AG10803 (cell line): ENCODE measurements at regions not wholly inside any gene's neighbourhood (a gene's known extent, or its start where the extent isn't known, plus 50 kb on each side); places are given as distances from the start of the nearest gene placed in this dataset.
"Not testable (repeated sequence)": the region's sequence is repeated elsewhere in the genome, so short reads cannot be mapped to it uniquely, and the experiment has no call there.

Experiments
- DNase-seq: peaks from one replicate; pipeline ENCODE4 v3.0.0; 2010; ENCODE audit warnings: low read depth
- H3K4me3 ChIP-seq: 2 replicates; pipeline ENCODE4 v1.5.1; 2011; ENCODE audit warnings: mild to moderate bottlenecking, low read length, control low read depth

DNA sequence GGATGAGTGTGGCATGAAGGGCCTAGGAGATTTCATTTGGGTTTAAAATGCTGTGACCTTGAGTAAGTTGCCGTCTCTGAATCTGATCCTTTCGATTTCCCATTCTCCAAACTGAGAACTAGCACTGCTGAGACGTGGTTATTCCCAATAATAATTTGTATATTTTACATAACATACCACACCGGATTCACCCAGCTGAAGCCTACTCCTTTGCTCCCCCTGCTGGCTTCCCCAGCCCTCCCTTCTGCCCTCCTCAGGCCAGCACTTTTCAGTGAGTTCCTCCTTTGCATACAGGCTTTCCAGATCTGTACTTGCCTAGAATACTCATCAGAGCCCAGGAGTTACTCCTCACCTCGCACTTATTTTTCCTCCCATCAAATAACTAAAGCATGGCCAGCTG, 255.1 kb downstream of the OR4F29 start:
- H3K4me3 ChIP-seq, DNase-seq: not testable (repeated sequence)

DNA sequence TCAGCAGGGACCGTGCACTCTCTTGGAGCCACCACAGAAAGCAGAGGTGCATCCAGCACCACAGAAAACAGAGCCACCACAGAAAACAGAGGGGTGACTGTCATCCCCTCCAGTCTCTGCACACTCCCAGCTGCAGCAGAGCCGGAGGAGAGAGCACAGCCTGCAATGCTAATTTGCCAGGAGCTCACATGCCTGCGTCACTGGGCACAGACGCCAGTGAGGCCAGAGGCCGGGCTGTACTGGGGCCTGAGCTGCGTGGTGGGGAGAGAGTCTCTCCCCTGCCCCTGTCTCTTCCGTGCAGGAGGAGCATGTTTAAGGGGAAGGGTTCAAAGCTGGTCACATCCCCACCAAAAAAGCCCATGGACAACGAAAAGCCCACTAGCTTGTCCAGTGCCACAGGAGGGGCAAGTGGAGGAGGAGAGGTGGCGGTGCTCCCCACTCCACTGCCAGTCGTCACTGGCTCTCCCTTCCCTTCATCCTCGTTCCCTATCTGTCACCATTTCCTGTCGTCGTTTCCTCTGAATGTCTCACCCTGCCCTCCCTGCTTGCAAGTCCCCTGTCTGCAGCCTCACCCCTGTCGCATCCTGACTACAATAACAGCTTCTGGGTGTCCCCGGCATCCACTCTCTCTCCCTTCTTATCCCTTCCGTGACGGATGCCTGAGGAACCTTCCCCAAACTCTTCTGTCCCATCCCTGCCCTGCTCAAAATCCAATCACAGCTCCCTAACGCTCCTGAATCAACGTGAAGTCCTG, 260.0 kb downstream of the OR4F29 start:
- DNase-seq, result peak; percentile 3

DNA sequence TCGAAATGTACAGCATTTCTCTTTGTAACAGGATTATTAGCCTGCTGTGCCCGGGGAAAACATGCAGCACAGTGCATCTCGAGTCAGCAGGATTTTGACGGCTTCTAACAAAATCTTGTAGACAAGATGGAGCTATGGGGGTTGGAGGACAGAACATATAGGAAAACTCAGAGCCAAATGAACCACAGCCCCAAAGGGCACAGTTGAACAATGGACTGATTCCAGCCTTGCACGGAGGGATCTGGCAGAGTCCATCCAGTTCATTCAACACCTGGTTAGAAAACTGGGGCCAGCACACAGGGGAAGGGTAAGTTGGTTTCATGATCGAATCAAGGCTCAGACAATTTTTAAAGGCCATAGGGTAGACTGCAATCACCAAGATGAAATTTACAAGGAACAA, 260.8 kb downstream of the OR4F29 start:
- not testable (repeated sequence) for H3K4me3 ChIP-seq, DNase-seq

More for the DNA sequence above, 260.0 kb downstream of the OR4F29 start:
- not testable (repeated sequence) for H3K4me3 ChIP-seq

GRCh38 chr1:189915-190314, 261.6 kb downstream of the OR4F29 start:
- DNase-seq, H3K4me3 ChIP-seq: not testable (repeated sequence)

- not testable (repeated sequence) for H3K4me3 ChIP-seq, DNase-seq
Measured at GRCh38 chr1:189270-189669, 262.2 kb downstream of the OR4F29 start.

DNA sequence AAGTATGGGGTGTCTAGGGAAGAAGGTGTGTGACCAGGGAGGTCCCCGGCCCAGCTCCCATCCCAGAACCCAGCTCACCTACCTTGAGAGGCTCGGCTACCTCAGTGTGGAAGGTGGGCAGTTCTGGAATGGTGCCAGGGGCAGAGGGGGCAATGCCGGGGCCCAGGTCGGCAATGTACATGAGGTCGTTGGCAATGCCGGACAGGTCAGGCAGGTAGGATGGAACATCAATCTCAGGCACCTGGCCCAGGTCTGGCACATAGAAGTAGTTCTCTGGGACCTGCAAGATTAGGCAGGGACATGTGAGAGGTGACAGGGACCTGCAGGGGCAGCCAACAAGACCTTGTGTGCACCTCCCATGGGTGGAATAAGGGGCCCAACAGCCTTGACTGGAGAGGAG, 264.2 kb downstream of the OR4F29 start:
- not testable (repeated sequence) for DNase-seq, H3K4me3 ChIP-seq

DNA sequence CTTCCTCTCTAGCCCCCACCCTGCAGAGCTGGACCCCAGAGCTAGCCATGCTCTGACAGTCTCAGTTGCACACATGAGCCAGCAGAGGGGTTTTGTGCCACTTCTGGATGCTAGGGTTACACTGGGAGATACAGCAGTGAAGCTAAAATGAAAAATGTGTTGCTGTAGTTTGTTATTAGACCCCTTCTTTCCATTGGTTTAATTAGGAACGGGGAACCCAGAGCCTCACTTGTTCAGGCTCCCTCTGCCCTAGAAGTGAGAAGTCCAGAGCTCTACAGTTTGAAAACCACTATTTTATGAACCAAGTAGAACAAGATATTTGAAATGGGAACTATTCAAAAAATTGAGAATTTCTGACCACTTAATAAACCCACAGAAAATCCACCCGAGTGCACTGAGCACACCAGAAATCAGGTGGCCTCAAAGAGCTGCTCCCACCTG, 264.8 kb downstream of the OR4F29 start:
- H3K4me3 ChIP-seq, DNase-seq: not testable (repeated sequence)

DNA sequence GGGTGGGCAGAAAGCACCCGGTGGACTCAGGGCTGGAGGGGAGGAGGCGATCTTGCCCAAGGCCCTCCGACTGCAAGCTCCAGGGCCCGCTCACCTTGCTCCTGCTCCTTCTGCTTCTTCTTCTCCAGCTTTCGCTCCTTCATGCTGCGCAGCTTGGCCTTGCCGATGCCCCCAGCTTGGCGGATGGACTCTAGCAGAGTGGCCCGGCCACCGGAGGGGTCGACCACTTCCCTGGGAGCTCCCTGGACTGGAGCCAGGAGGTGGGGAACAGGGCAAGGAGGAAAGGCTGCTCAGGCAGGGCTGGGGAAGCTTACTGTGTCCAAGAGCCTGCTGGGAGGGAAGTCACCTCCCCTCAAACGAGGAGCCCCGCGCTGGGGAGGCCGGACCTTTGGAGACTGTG, 265.3 kb downstream of the OR4F29 start:
- DNase-seq, H3K4me3 ChIP-seq: not testable (repeated sequence)

DNA sequence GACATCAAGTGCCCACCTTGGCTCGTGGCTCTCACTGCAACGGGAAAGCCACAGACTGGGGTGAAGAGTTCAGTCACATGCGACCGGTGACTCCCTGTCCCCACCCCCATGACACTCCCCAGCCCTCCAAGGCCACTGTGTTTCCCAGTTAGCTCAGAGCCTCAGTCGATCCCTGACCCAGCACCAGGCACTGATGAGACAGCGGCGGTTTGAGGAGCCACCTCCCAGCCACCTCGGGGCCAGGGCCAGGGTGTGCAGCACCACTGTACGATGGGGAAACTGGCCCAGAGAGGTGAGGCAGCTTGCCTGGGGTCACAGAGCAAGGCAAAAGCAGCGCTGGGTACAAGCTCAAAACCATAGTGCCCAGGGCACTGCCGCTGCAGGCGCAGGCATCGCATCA, 266.0 kb downstream of the OR4F29 start:
- H3K4me3 ChIP-seq, result not testable (repeated sequence)

DNA sequence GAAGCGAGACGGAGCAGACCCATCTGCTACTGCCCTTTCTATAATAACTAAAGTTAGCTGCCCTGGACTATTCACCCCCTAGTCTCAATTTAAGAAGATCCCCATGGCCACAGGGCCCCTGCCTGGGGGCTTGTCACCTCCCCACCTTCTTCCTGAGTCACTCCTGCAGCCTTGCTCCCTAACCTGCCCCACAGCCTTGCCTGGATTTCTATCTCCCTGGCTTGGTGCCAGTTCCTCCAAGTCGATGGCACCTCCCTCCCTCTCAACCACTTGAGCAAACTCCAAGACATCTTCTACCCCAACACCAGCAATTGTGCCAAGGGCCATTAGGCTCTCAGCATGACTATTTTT, 267.2 kb downstream of the OR4F29 start:
- not testable (repeated sequence) for H3K4me3 ChIP-seq

More for the DNA sequence above, 266.0 kb downstream of the OR4F29 start:
- DNase-seq, result not testable (repeated sequence)

DNA sequence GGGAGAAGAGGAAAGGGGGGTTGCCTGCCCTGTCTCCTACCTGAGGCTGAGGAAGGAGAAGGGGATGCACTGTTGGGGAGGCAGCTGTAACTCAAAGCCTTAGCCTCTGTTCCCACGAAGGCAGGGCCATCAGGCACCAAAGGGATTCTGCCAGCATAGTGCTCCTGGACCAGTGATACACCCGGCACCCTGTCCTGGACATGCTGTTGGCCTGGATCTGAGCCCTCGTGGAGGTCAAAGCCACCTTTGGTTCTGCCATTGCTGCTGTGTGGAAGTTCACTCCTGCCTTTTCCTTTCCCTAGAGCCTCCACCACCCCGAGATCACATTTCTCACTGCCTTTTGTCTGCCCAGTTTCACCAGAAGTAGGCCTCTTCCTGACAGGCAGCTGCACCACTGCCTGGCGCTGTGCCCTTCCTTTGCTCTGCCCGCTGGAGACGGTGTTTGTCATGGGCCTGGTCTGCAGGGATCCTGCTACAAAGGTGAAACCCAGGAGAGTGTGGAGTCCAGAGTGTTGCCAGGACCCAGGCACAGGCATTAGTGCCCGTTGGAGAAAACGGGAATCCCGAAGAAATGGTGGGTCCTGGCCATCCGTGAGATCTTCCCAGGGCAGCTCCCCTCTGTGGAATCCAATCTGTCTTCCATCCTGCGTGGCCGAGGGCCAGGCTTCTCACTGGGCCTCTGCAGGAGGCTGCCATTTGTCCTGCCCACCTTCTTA, 267.7 kb downstream of the OR4F29 start:
- H3K4me3 ChIP-seq, DNase-seq: not testable (repeated sequence)

More for the DNA sequence above, 267.2 kb downstream of the OR4F29 start:
- not testable (repeated sequence) for DNase-seq

DNA sequence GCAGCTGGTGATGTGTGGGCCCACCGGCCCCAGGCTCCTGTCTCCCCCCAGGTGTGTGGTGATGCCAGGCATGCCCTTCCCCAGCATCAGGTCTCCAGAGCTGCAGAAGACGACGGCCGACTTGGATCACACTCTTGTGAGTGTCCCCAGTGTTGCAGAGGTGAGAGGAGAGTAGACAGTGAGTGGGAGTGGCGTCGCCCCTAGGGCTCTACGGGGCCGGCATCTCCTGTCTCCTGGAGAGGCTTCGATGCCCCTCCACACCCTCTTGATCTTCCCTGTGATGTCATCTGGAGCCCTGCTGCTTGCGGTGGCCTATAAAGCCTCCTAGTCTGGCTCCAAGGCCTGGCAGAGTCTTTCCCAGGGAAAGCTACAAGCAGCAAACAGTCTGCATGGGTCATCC, 268.4 kb downstream of the OR4F29 start:
- not testable (repeated sequence) for DNase-seq, H3K4me3 ChIP-seq

GRCh38 chr1:182631-183030, 268.8 kb downstream of the OR4F29 start:
- not testable (repeated sequence) for H3K4me3 ChIP-seq, DNase-seq

DNA sequence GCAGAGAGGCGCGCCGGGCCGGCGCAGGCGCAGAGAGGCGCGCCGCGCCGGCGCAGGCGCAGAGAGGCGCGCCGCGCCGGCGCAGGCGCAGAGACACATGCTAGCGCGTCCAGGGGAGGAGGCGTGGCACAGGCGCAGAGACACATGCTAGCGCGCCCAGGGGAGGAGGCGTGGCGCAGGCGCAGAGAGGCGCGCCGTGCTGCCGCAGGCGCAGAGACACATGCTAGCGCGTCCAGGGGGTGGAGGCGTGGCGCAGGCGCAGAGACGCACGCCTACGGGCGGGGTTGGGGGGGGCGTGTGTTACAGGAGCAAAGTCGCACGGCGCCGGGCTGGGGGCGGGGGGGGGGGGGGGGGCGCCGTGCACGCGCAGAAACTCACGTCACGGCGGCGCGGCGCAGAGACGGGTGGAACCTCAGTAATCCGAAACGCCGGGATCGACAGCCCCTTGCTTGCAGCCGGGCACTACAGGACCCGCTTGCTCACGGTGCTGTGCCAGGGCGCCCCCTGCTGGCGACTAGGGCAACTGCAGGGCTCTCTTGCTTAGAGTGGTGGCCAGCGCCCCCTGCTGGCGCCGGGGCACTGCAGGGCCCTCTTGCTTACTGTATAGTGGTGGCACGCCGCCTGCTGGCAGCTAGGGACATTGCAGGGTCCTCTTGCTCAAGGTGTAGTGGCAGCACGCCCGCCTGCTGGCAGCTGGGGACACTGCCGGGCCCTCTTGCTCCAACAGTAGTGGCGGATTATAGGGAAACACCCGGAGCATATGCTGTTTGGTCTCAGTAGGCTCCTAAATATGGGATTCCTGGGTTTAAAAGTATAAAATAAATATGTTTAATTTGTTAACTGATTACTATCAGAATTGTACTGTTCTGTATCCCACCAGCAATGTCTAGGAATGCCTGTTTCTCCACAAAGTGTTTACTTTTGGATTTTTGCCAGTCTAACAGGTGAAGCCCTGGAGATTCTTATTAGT, 269.9 kb downstream of the OR4F29 start:
- H3K4me3 ChIP-seq, result not testable (repeated sequence)
- DNase-seq, result peak; percentile 38

GRCh38 chr1:180749-181205, 270.7 kb downstream of the OR4F29 start:
- not testable (repeated sequence) for DNase-seq, H3K4me3 ChIP-seq

DNA sequence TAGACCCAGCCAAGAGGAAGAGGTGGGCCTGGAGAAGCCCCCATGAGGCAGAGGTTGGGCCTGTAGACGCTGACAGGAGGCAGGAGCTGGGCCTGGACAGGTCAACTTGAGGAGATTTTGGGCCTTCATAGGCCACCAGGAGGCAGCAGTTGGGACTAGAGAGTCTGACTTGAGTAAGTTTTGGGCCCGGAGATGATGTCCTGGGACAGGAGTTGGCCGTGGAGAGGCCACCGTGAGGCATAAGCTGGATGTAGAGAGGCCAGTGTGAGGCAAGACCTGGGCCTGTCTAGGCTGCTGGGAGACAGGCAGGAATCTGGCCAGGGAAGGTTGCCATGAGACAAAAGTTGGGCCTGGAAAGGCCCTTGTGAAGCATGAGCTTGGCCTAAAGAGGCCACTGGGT, 312.6 kb downstream of the OR4F29 start:
- not testable (repeated sequence) for DNase-seq

DNA sequence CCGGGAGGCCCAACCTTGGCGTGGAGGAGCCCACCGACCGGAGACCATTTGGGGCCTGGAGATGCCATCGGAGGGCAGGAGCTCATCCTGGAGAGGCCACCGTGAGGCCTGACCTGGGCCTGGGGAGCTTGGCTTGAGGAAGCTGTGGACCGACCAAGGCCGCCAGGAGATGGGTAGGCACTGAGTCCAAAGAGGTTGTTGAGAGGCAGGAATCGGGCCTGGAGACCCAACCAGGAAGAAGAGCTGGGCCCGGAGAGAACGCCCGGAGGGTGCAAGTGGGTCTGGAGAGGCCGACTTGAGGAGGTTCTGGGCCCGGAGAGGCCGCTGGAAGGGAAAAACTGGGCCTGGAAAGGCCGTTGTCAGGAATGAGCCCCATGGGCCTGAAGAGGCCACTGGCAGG, 313.8 kb downstream of the OR4F29 start:
- DNase-seq, H3K4me3 ChIP-seq: not testable (repeated sequence)

More for the DNA sequence above, 312.6 kb downstream of the OR4F29 start:
- H3K4me3 ChIP-seq, result not testable (repeated sequence)

- DNase-seq, result not testable (repeated sequence)
Measured at GRCh38 chr1:136344-136932, 315.0 kb downstream of the OR4F29 start.

GRCh38 chr1:134936-135335, 316.5 kb downstream of the OR4F29 start:
- not testable (repeated sequence) for H3K4me3 ChIP-seq, DNase-seq

More at GRCh38 chr1:136344-136932, 315.0 kb downstream of the OR4F29 start:
- not testable (repeated sequence) for H3K4me3 ChIP-seq
